GM10248 (cell line): ENCODE measurements at regions not wholly inside any gene's neighbourhood (a gene's known extent, or its start where the extent isn't known, plus 50 kb on each side); places are given as distances from the start of the nearest gene placed in this dataset.
"Not testable (repeated sequence)": the region's sequence is repeated elsewhere in the genome, so short reads cannot be mapped to it uniquely, and the experiment has no call there.

ENCODE experiments used
- CTCF ChIA-PET: fragments of 300-600 bp; sonication (Branson Sonifier 250); formaldehyde crosslinking; extraction: SDS; loops from one replicate; lab custom pipeline; 2021; ENCODE audit warnings: antibody characterized with exemption; lab: Yijun Ruan, JAX
- POLR2A ChIA-PET: fragments of 350-650 bp; sonication (Branson Sonifier 250); formaldehyde crosslinking; extraction: SDS; loops from one replicate; lab custom pipeline; 2020; ENCODE audit warnings: antibody characterized with exemption; lab: Yijun Ruan, JAX
- DNase-seq: peaks from one replicate; pipeline ENCODE4 v3.0.0; 2012; ENCODE audit errors: extremely low spot score
- TF ChIP-seq, protein P1 (sequence below): IDR thresholded peaks from 2 replicates; pipeline ENCODE4 v1.5.1; 2012; ENCODE audit warnings: mild to moderate bottlenecking, low read depth; ENCODE audit errors: extremely low read depth, missing control alignments, control extremely low read depth

DNA sequence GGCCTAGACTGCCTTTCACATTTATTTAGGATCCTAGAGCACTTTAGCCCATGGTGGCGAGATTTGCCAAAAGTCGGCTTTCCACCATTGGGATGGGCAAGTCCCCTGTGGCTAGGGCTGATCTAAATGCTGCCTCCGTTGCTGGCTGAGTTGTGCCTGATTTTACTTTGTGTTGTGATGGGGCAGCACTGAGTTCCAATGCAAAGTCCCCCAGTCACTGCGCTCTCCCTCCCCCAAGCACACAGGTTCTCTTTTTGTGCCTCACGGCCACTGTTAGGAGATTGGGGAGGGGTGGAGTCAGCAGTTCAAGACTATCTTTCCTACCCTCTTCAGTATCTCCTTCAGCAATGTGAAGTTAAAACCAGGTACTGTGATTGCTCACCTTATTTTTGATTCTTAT, 66.7 kb upstream of the COX20 start:
- POLR2A ChIA-PET = no interaction called here
- CTCF ChIA-PET = no interaction called here
- DNase-seq = no peak
- TF ChIP-seq, protein P1, sequence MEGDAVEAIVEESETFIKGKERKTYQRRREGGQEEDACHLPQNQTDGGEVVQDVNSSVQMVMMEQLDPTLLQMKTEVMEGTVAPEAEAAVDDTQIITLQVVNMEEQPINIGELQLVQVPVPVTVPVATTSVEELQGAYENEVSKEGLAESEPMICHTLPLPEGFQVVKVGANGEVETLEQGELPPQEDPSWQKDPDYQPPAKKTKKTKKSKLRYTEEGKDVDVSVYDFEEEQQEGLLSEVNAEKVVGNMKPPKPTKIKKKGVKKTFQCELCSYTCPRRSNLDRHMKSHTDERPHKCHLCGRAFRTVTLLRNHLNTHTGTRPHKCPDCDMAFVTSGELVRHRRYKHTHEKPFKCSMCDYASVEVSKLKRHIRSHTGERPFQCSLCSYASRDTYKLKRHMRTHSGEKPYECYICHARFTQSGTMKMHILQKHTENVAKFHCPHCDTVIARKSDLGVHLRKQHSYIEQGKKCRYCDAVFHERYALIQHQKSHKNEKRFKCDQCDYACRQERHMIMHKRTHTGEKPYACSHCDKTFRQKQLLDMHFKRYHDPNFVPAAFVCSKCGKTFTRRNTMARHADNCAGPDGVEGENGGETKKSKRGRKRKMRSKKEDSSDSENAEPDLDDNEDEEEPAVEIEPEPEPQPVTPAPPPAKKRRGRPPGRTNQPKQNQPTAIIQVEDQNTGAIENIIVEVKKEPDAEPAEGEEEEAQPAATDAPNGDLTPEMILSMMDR = no peak

DNA sequence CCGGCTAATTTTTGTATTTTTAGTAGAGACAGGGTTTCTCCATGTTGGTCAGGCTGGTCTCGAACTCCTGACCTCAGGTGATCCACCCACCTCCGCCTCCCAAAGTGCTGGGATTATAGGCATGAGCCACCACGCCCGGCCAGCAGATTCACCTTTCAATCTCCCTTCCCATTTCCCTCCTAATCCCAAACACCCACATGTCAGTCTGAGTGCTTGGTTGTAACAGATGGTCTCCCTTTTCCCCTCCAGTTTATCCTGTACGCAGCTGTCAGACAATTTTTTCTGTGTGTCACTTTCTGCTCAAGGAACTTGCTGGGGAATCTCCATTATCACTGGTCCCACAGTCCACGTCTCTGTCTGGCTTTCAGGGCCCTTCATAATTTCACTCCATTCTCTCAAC, 64.9 kb upstream of the COX20 start:
- CTCF ChIA-PET, DNase-seq, POLR2A ChIA-PET: not testable (repeated sequence)

DNA sequence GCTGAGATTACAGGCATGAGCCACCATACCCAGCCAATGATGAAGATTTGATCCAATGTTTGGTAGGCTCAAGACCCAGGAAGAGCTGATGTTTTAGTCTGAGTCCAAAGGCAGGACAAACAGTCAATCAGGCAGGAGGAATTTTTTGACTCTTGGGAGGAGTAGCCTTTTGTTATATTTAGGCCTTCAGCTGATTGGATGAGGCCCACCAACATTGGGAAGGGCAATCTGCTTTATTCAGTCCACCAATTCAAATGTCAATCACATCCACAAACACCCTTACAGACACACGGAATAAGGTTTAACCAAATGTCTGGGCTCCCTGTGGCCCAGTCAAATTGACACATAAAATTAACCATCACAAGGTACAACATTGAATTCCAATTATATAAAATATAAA, 61.9 kb upstream of the COX20 start:
- CTCF ChIA-PET = interaction anchor here (1.5 kb wide), 1 partner anchor 24 kb away, joined by 3 read pairs; no protein-coding TSS in a partner anchor
- POLR2A ChIA-PET = no interaction called here
- TF ChIP-seq, protein P1 = no peak
- DNase-seq = no peak

GRCh38 chr1:244776783-244777182, 58.7 kb upstream of the COX20 start:
- POLR2A ChIA-PET, DNase-seq: not testable (repeated sequence)
- CTCF ChIA-PET = interaction anchor here (1.3 kb wide), 1 partner anchor 20 kb away, joined by 7 read pairs; no protein-coding TSS in a partner anchor

DNA sequence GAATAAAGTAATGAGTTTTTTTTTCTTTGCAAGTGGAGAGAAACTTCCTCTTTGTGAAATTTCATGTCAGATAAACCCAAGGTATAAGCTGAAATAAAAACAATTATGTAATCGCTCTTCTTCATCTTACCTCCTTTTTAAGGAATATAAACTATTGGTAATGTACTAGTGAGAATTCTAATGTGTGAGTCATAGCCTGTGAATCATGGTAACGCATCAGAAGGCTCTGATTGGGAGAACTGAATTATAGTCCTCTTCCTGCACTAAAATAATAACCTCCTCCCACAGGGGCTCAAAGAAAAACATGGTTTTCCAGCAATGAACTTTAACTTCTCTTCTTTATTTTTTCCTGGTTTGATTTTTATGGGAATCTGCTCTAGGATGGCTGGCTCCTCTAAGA, 57.1 kb upstream of the COX20 start:
- ChIA-PET POLR2A (no interaction called here), CTCF (interaction anchor here (0.8 to 1.3 kb wide), 2 partner anchors 20 to 264 kb away, joined by 3 to 4 read pairs; no protein-coding TSS in a partner anchor)
- TF ChIP-seq, protein P1 = no peak
- DNase-seq = no peak

DNA sequence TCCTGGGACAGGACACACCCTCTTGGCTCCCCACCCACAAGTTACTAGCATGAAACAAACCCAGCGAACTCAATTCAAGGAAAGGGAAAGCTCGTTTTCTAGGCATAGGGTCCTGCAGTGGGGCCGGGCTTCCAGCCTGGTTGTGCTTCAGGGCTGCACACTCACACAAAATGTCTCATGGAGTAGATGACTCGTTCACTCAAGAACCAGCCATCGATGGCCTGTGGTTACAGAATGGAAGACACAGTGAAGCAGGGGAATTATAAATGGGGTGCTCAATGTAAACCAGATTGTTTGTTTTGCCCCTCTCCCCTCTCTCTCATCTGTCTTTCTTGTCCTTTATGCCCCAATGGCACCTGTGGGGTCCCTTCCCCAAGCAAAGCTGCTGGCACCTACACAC, 56.0 kb upstream of the COX20 start:
- CTCF ChIA-PET = interaction anchor here (0.8 to 1.3 kb wide), 3 partner anchors 21 to 263 kb away, joined by 3 to 4 read pairs (median 3); no protein-coding TSS in a partner anchor
- POLR2A ChIA-PET = no interaction called here
- no peak for DNase-seq
- TF ChIP-seq, protein P1 = no peak

- DNase-seq = no peak
- TF ChIP-seq, protein P1 = no peak
- POLR2A ChIA-PET = no interaction called here
- CTCF ChIA-PET = interaction anchor here (0.9 to 2.7 kb wide), 3 partner anchors 9 to 176 kb away, joined by 3 to 12 read pairs (median 7); no protein-coding TSS in a partner anchor
These were observed 55.1 kb upstream of the COX20 start for GRCh38 chr1:244780311-244780710.

DNA sequence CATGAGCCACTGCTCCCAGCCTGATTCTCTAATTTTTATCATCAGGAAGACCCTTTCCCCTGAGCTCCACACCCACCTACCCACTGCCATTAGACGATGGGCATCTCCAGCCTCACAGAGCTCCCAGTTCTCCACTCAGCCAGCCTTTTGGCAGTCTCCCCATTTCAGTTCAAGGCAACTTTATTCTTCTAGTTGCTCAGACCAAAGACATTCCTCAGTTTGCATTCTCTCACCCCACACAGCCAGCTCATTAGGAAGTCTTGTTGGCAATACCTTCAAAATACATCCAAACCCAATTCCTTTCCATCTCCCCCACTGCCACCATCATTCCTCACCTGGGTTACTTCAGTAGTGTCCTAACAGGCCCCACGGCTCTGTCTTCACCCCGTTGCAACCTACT, 53.4 kb upstream of the COX20 start:
- DNase-seq = no peak
- ChIA-PET POLR2A (no interaction called here), CTCF (interaction anchor here (1.0 to 2.7 kb wide), 3 partner anchors 14 to 261 kb away, joined by 3 to 12 read pairs (median 7); no protein-coding TSS in a partner anchor)
- TF ChIP-seq, protein P1 = no peak
